Loucy (cell line): ENCODE measurements at regions not wholly inside any gene's neighbourhood (a gene's known extent, or its start where the extent isn't known, plus 50 kb on each side); places are given as distances from the start of the nearest gene placed in this dataset.
A peak's percentile ranks its signal among the peaks of the same experiment; 100 is the strongest.

Experiments used
- H2AFZ ChIP-seq: fragments of 200-600 bp; sonication (generic); 2 replicates; pipeline ENCODE4 v1.6.0; 2016; ENCODE audit warnings: antibody characterized with exemption, mild to moderate bottlenecking, low read length, moderate library complexity
- H3F3A ChIP-seq: fragments of 200-600 bp; 2 replicates; pipeline ENCODE4 v1.6.0; 2016; ENCODE audit warnings: antibody characterized with exemption, low read depth, mild to moderate bottlenecking
- H3K27me3 ChIP-seq: fragments of 200-600 bp; sonication (generic); 2 replicates; pipeline ENCODE4 v1.6.1; 2014; ENCODE audit warnings: low read length, mild to moderate bottlenecking; ENCODE audit not compliant: insufficient read depth, poor library complexity, severe bottlenecking
- H3K36me3 ChIP-seq: fragments of 200-600 bp; sonication (generic); 2 replicates; pipeline ENCODE4 v1.6.1; 2016; ENCODE audit warnings: low read length; ENCODE audit not compliant: insufficient read depth
- H3K4me1 ChIP-seq: fragments of 200-600 bp; sonication (generic); 2 replicates; pipeline ENCODE4 v1.5.1; 2014; ENCODE audit warnings: low read length, mild to moderate bottlenecking; ENCODE audit not compliant: insufficient read depth, poor library complexity, severe bottlenecking
- H3K4me2 ChIP-seq: fragments of 200-600 bp; sonication (generic); 2 replicates; pipeline ENCODE4 v1.6.0; 2014; ENCODE audit warnings: antibody characterized with exemption, low read length, low read depth, mild to moderate bottlenecking; ENCODE audit not compliant: poor library complexity, severe bottlenecking
- H3K4me3 ChIP-seq: fragments of 200-600 bp; sonication (generic); 2 replicates; pipeline ENCODE4 v1.5.1; 2014; ENCODE audit warnings: low read length, mild to moderate bottlenecking, mixed read lengths; ENCODE audit not compliant: poor library complexity, severe bottlenecking
- H3K79me2 ChIP-seq: fragments of 200-600 bp; sonication (generic); 2 replicates; pipeline ENCODE4 v1.6.1; 2014; ENCODE audit warnings: low read length; ENCODE audit not compliant: insufficient read depth
- H3K9ac ChIP-seq: fragments of 200-600 bp; sonication (generic); 2 replicates; pipeline ENCODE4 v1.6.0; 2014; ENCODE audit warnings: mild to moderate bottlenecking, low read depth, low read length, moderate library complexity; ENCODE audit not compliant: poor library complexity, severe bottlenecking
- H3K9me2 ChIP-seq: fragments of 200-600 bp; sonication (generic); replicated peaks from 2 replicates; pipeline ENCODE4 v1.6.1; 2016; ENCODE audit warnings: low read depth, low read length, mixed read lengths
- H3K9me3 ChIP-seq: fragments of 200-600 bp; sonication (generic); 2 replicates; pipeline ENCODE4 v1.6.1; 2014; ENCODE audit warnings: mild to moderate bottlenecking, antibody characterized with exemption, low read length, low read depth; ENCODE audit not compliant: insufficient read depth
- H4K20me1 ChIP-seq: fragments of 200-600 bp; sonication (generic); 2 replicates; pipeline ENCODE4 v1.6.0; 2014; ENCODE audit warnings: antibody characterized with exemption, low read length, mild to moderate bottlenecking; ENCODE audit not compliant: insufficient read depth, poor library complexity, severe bottlenecking
- EZH2phosphoT487 ChIP-seq: fragments of 200-600 bp; IDR thresholded peaks from 2 replicates; pipeline ENCODE4 v1.6.1; 2018; ENCODE audit warnings: antibody characterized with exemption, mild to moderate bottlenecking, moderate library complexity, borderline replicate concordance
- TF ChIP-seq, protein P1 (sequence below): fragments of 200-600 bp; sonication (generic); conservative IDR thresholded peaks from 2 replicates; pipeline ENCODE4 v1.5.1; 2014; ENCODE audit warnings: mild to moderate bottlenecking, antibody characterized with exemption, low read length

- no peaks in the 10 kb centered on the region for H3K9me2 ChIP-seq
- H2AFZ ChIP-seq = no peak overlapping the region
- no peaks in the 10 kb centered on the region for H3K79me2 ChIP-seq
- no peak overlapping the region for H3K4me2 ChIP-seq
- H3K9me3 ChIP-seq = no peaks in the 10 kb centered on the region
- TF ChIP-seq EZH2phosphoT487 = no peak
- no peaks in the 10 kb centered on the region for H3K36me3 ChIP-seq
- no peaks in the 10 kb centered on the region for H3K27me3 ChIP-seq
- H3F3A ChIP-seq = no peaks in the 10 kb centered on the region
- no peak overlapping the region for H3K9ac ChIP-seq
- H3K4me1 ChIP-seq = peaks cover 6% of the 10 kb centered on the region
- no peaks in the 10 kb centered on the region for H4K20me1 ChIP-seq
- no peak overlapping the region for H3K4me3 ChIP-seq
These were observed 103.5 kb upstream of the UBE2E2 start for GRCh38 chr3:23099677-23100076.

DNA sequence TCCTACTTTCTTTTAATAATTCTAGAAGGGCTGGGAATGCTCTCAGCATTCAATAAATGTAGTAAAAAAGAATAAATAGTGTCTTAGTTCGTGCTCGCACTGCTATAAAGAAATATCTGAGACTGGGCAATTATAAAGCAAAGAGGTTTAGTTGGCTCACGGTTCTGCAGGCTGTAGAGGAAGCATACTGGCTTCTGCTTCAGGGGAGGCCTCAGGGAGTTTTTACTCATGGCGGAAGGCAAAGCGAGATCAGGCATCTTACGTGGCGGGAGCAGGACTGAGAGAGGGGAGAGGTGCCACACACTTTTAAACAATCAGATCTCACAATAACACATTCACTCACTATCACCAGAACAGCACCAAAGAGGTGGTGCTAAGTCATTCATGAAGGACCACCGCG is 103.0 kb upstream of the UBE2E2 start:
- Histone ChIP-seq H3K9me3 (no peaks in the 10 kb centered on the region), H3K4me1 (peaks cover 6% of the 10 kb centered on the region), H3K27me3 (no peaks in the 10 kb centered on the region), H2AFZ (no peak overlapping the region), H3F3A (no peaks in the 10 kb centered on the region), H3K4me2 (no peak overlapping the region), H3K79me2 (no peaks in the 10 kb centered on the region), H3K36me3 (no peaks in the 10 kb centered on the region), H3K9me2 (no peaks in the 10 kb centered on the region), H3K9ac (no peak overlapping the region), H3K4me3 (no peak overlapping the region), H4K20me1 (no peaks in the 10 kb centered on the region)
- TF ChIP-seq EZH2phosphoT487 = no peak
- TF ChIP-seq, protein P1, sequence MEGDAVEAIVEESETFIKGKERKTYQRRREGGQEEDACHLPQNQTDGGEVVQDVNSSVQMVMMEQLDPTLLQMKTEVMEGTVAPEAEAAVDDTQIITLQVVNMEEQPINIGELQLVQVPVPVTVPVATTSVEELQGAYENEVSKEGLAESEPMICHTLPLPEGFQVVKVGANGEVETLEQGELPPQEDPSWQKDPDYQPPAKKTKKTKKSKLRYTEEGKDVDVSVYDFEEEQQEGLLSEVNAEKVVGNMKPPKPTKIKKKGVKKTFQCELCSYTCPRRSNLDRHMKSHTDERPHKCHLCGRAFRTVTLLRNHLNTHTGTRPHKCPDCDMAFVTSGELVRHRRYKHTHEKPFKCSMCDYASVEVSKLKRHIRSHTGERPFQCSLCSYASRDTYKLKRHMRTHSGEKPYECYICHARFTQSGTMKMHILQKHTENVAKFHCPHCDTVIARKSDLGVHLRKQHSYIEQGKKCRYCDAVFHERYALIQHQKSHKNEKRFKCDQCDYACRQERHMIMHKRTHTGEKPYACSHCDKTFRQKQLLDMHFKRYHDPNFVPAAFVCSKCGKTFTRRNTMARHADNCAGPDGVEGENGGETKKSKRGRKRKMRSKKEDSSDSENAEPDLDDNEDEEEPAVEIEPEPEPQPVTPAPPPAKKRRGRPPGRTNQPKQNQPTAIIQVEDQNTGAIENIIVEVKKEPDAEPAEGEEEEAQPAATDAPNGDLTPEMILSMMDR = no peak

GRCh38 chr3:23103764-23104163 is 99.4 kb upstream of the UBE2E2 start:
- Histone ChIP-seq H3K9me2 (no peaks in the 10 kb centered on the region), H3K9ac (no peak overlapping the region), H3F3A (no peaks in the 10 kb centered on the region), H3K79me2 (no peaks in the 10 kb centered on the region), H3K36me3 (no peaks in the 10 kb centered on the region), H3K4me2 (no peak overlapping the region), H3K27me3 (no peaks in the 10 kb centered on the region), H3K9me3 (no peaks in the 10 kb centered on the region), H4K20me1 (no peaks in the 10 kb centered on the region), H2AFZ (peak overlapping the region; percentile 5; the same call in 1 of the 2 replicates), H3K4me1 (peaks cover 16% of the 10 kb centered on the region), H3K4me3 (no peak overlapping the region)
- TF ChIP-seq, protein P1 = no peak
- TF ChIP-seq EZH2phosphoT487 = no peak

GRCh38 chr3:23105048-23105447 is 98.1 kb upstream of the UBE2E2 start:
- H3K4me3 ChIP-seq = no peak overlapping the region
- H3K9me2 ChIP-seq = no peaks in the 10 kb centered on the region
- no peak overlapping the region for H3K9ac ChIP-seq
- H3K27me3 ChIP-seq = no peaks in the 10 kb centered on the region
- H3K4me2 ChIP-seq = no peak overlapping the region
- H3K9me3 ChIP-seq = no peaks in the 10 kb centered on the region
- TF ChIP-seq, protein P1 = no peak
- TF ChIP-seq EZH2phosphoT487 = no peak
- no peak overlapping the region for H2AFZ ChIP-seq
- H3K79me2 ChIP-seq = no peaks in the 10 kb centered on the region
- H4K20me1 ChIP-seq = no peaks in the 10 kb centered on the region
- no peaks in the 10 kb centered on the region for H3K36me3 ChIP-seq
- no peaks in the 10 kb centered on the region for H3F3A ChIP-seq
- peaks cover 13% of the 10 kb centered on the region for H3K4me1 ChIP-seq
